GM21528 (cell line): ENCODE measurements at regions not wholly inside any gene's neighbourhood (a gene's known extent, or its start where the extent isn't known, plus 50 kb on each side); places are given as distances from the start of the nearest gene placed in this dataset.

Experiments
- ATAC-seq: cut with Tn5 transposase; IDR thresholded peaks from one replicate; pipeline ENCODE4 v1.9.1; 2021; ENCODE audit warnings: mild to moderate bottlenecking, moderate library complexity; ENCODE audit not compliant: unreplicated experiment, low FRiP score

DNA sequence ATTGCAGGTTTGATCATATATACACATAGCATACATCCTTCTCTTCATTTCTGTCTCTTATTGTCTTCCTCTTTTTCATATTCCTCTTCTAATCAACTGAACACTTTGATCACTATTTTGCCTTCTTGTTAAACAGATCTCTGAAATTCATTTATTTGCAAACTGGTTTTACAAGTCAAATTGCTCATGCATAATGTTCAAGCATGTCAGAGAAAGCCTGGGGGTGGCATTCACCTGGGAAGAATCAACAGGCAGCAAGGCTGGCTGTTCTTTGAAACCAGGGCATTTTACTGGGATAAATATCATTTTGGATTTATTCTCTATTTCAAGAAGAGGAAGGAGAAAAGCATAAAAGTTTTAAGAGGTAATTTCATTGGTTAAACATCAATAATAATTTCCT is 66.9 kb upstream of the LRATD1 start:
- ATAC-seq, result no peak

DNA sequence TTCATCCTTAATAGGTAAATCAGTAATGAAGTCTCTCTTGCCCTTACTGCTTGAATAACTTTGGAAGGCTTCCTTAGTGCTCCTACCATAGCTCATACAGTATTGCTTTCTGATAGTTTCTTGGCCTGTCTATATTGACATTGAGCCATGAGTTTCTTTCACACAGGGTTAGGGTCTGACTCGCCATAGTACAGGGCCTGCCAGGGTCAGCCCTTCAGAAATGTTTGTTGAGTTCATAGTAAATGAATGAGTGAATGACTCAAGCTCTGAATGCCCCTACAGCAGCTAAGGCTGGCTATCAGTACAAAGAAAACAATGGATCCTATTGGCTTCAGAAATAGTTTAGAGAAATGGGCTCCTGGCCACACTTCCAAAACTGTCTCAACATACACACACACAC is 65.0 kb upstream of the LRATD1 start:
- ATAC-seq, result no peak

DNA sequence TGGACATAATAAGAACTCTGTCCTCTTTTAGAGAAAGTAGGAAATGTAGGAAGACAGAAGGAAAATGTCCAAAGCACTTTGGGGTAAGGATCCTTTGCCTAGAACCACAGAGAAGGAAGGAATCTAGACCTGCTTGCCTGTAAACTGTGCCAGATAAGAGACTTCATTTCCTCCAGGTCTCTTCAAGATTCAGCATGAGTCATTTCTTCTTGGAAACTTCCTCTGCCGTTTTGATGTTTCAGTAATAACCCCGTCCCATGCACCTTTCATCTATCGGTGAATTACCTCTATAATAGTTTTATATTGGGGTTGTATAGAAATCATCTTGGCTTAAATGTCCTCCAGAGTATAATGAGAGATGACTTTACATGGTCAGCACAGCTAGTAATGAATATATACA is 63.2 kb upstream of the LRATD1 start:
- no peak for ATAC-seq

DNA sequence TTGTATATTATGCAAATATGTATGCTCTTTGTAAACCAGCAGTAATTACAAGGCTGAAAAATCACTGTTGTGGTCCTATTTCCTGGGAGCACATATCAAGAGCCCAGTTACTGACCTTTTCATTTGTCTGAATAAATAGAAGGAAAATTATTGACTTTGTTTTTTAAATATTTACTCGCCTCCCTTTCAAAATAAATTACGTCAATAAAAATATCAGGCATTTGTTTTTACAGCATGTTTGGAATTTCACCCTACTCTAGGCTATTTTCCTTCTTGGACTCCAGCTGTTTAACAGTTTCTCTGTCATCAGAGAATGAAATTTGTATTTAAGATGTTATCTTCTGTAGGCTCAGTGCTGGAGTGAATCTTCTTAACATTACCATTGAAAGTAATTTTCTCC is 59.9 kb upstream of the LRATD1 start:
- ATAC-seq, result no peak

DNA sequence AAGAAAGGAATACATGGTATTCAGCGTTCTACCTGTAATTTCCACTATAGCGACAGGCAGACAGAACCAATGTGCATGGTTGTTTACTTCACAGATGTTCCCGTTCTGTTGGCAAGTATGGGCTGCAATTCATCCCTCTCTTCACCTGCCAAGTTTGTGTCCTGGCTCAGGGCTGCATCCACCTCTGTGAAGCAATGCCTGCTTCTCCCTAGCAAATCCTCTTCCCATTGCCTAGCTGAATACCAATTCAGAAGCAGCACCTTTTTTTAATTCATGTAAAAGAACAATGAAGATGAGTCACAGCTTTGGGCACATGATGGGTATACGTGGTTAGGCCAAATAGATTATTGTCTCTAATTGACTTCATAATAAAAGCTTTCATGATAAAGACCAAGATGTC is 54.7 kb upstream of the LRATD1 start:
- ATAC-seq, result no peak
